Endothelial cell (in vitro differentiated cells): ENCODE measurements at regions not wholly inside any gene's neighbourhood (a gene's known extent, or its start where the extent isn't known, plus 50 kb on each side); places are given as distances from the start of the nearest gene placed in this dataset.

ENCODE experiments used
- DNase-seq: peaks from one replicate; pipeline ENCODE4 v3.0.0; 2021; ENCODE audit warnings: low spot score
- H3K27ac Mint-ChIP-seq: one replicate; pipeline ENCODE4 v1.8.0; 2021; ENCODE audit warnings: mixed read lengths, inconsistent platforms; ENCODE audit not compliant: unreplicated experiment
- H3K27me3 Mint-ChIP-seq: one replicate; pipeline ENCODE4 v1.8.0; 2021; ENCODE audit warnings: mild to moderate bottlenecking, moderate library complexity, mixed read lengths, inconsistent platforms; ENCODE audit not compliant: unreplicated experiment
- H3K36me3 Mint-ChIP-seq: one replicate; pipeline ENCODE4 v1.8.0; 2021; ENCODE audit warnings: mild to moderate bottlenecking, low read depth, mixed read lengths, inconsistent platforms; ENCODE audit not compliant: unreplicated experiment
- H3K4me1 Mint-ChIP-seq: one replicate; pipeline ENCODE4 v1.8.0; 2021; ENCODE audit warnings: mild to moderate bottlenecking, mixed read lengths, inconsistent platforms; ENCODE audit not compliant: unreplicated experiment
- H3K4me3 Mint-ChIP-seq: one replicate; pipeline ENCODE4 v1.8.0; 2021; ENCODE audit warnings: mild to moderate bottlenecking, mixed read lengths, inconsistent platforms; ENCODE audit not compliant: unreplicated experiment
- H3K9me3 Mint-ChIP-seq: one replicate; pipeline ENCODE4 v1.8.0; 2021; ENCODE audit warnings: mixed read lengths, inconsistent platforms; ENCODE audit not compliant: unreplicated experiment
- CTCF ChIP-seq: fragments of 200-600 bp; sonication (generic); IDR thresholded peaks from one replicate; pipeline ENCODE4 v1.5.0; 2021; ENCODE audit warnings: antibody characterized with exemption; ENCODE audit not compliant: unreplicated experiment

- no peaks in the 10 kb centered on the region for H3K27me3 Mint-ChIP-seq
- TF ChIP-seq CTCF, result no peak
- no peaks in the 10 kb centered on the region for H3K9me3 Mint-ChIP-seq
- no peak overlapping the region for H3K4me3 Mint-ChIP-seq
- H3K4me1 Mint-ChIP-seq, result no peaks in the 10 kb centered on the region
- H3K27ac Mint-ChIP-seq, result no peak overlapping the region
- no peak for DNase-seq
- no peaks in the 10 kb centered on the region for H3K36me3 Mint-ChIP-seq
Measured at GRCh38 chr3:18044971-18045880, 302.8 kb upstream of the TBC1D5 start.

DNA sequence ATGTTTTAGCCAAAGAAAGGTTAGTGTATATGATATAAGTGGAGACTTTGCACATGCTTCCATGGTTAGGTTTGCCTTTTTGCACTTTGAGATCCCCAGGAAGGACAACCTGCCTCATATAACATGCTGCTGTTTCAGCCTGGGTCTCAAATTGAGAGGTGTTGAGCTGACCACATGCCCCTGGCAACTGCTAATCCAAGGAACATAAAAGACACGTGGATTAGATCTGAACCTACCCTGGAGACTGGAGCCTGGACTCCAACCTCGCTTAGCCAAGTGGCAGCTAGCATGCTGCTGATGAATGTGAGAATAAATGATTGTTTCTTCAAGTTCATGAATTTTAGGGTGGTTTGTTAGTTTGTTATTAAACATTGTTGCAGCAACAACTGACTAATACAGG is 301.8 kb upstream of the TBC1D5 start:
- Mint-ChIP-seq H3K36me3 (no peaks in the 10 kb centered on the region), H3K27me3 (no peaks in the 10 kb centered on the region), H3K27ac (no peak overlapping the region), H3K4me3 (no peak overlapping the region), H3K9me3 (no peaks in the 10 kb centered on the region), H3K4me1 (no peaks in the 10 kb centered on the region)
- no peak for TF ChIP-seq CTCF
- DNase-seq, result no peak

- H3K27ac Mint-ChIP-seq, result no peak overlapping the region
- DNase-seq, result no peak
- H3K4me1 Mint-ChIP-seq, result no peaks in the 10 kb centered on the region
- H3K27me3 Mint-ChIP-seq, result peaks cover 2% of the 10 kb centered on the region
- no peaks in the 10 kb centered on the region for H3K9me3 Mint-ChIP-seq
- no peaks in the 10 kb centered on the region for H3K36me3 Mint-ChIP-seq
- TF ChIP-seq CTCF, result no peak
- H3K4me3 Mint-ChIP-seq, result no peak overlapping the region
Measured at GRCh38 chr3:18036450-18036815, 294.0 kb upstream of the TBC1D5 start.

GRCh38 chr3:18035641-18036449 is 293.4 kb upstream of the TBC1D5 start:
- no peaks in the 10 kb centered on the region for H3K9me3 Mint-ChIP-seq

More at GRCh38 chr3:18035641-18036449, 293.4 kb upstream of the TBC1D5 start:
- DNase-seq, result no peak
- Mint-ChIP-seq H3K4me3 (no peak overlapping the region), H3K27me3 (peaks cover 2% of the 10 kb centered on the region), H3K27ac (no peak overlapping the region), H3K36me3 (no peaks in the 10 kb centered on the region), H3K4me1 (no peaks in the 10 kb centered on the region)
- no peak for TF ChIP-seq CTCF
